Stomach (tissue), 8 donors: ENCODE measurements at regions not wholly inside any gene's neighbourhood (a gene's known extent, or its start where the extent isn't known, plus 50 kb on each side); places are given as distances from the start of the nearest gene placed in this dataset.
A peak's percentile ranks its signal among the peaks of the same experiment; 100 is the strongest.

ENCODE experiments used
- DNase-seq, 2 donors: peaks; one replicate each; pipeline versions ENCODE4 v3.0.0 to v3.0.0-alpha.2; 2013 to 2019
- H3K27ac ChIP-seq, 5 donors: fragments of 200-600 bp in 4 of 5; sonication (generic) in 4 of 5; one replicate each; pipeline ENCODE4 v1.5.1; 2013 to 2019; ENCODE audit warnings: mild to moderate bottlenecking in 1 of 5, moderate library complexity in 1 of 5
- H3K27me3 ChIP-seq, 3 donors: fragments of 200-600 bp; sonication (generic); one replicate each; pipeline ENCODE4 v1.5.1; 2017 to 2019; ENCODE audit warnings: mixed run types in 1 of 3
- H3K36me3 ChIP-seq, 4 donors: fragments of 200-600 bp; sonication (generic); 1 replicate in 3 of 4; 2 replicates in 1 of 4; pipeline ENCODE4 v1.5.1; 2016 to 2019
- H3K4me1 ChIP-seq, 4 donors: fragments of 200-600 bp; sonication (generic); one replicate each; pipeline ENCODE4 v1.5.1; 2016 to 2019
- H3K4me3 ChIP-seq, 4 donors: fragments of 200-600 bp; sonication (generic) in 3 of 4; one replicate each; pipeline ENCODE4 v1.5.1; 2016 to 2019; ENCODE audit warnings: mild to moderate bottlenecking in 1 of 4
- H3K9me3 ChIP-seq, 4 donors: fragments of 200-600 bp; sonication (generic); one replicate each; pipeline ENCODE4 v1.5.1; 2016 to 2019
- CTCF ChIP-seq, 7 experiments: fragments of 450-650 bp in 4 of 7; fragments of 200-600 bp in 3 of 7; sonication (generic) in 3 of 7; IDR thresholded peaks; one replicate each; pipeline ENCODE4 v1.5.1; 2016 to 2019; ENCODE audit warnings: antibody characterized with exemption in 7 of 7, control low read depth in 2 of 7, mild to moderate bottlenecking in 1 of 7
- EP300 ChIP-seq: sonication (generic); formaldehyde crosslinking; IDR thresholded peaks from one replicate; pipeline ENCODE4 v1.6.1; 2017; ENCODE audit warnings: antibody characterized with exemption
- POLR2A ChIP-seq, 4 donors: fragments of 450-650 bp; IDR thresholded peaks; one replicate each; pipeline ENCODE4 v1.6.1; 2016; ENCODE audit warnings: antibody characterized with exemption in 4 of 4, control low read depth in 2 of 4, mild to moderate bottlenecking in 1 of 4, moderate library complexity in 1 of 4
- POLR2AphosphoS5 ChIP-seq, 3 donors: sonication (generic); formaldehyde crosslinking; IDR thresholded peaks; one replicate each; pipeline ENCODE4 v1.6.1; 2016; ENCODE audit warnings: antibody characterized with exemption in 3 of 3
- WGBS, 5 donors: extraction: QIAGEN DNeasy Blood & Tissue Kit in 3 of 5; methylation state at CpG; one replicate each; pipeline versions ENCODE4 v1.1.5 to v1.1.7; 2013 to 2018; 5-methylcytosine and 5-hydroxymethylcytosine counted together
- intact Hi-C: fragments of 100-400 bp; cut with DNase I; formaldehyde crosslinking; loops from one replicate; pipeline ENCODE4 v1.15.1; 2023; ENCODE audit warnings: low total_unique reads
- donor health status: healthy with polysubstance abuse.
- donor health status: Bipolar disorder and iron deficiency.
- donor health status: healthy.

GRCh38 chr13:89900104-89900765, 1447.3 kb upstream of the MIR17HG start:
- no peaks in the 10 kb centered on the region for H3K36me3 ChIP-seq
- intact Hi-C loops, result no loop called here
- H3K4me1 ChIP-seq, result no peaks in the 10 kb centered on the region
- TF ChIP-seq POLR2A (IDR thresholded peaks at IDR 0.05) (no peak), POLR2AphosphoS5 (IDR thresholded peaks at IDR 0.05) (no peak), CTCF (IDR thresholded peaks at IDR 0.05) (no peak), EP300 (no peak)
- no peak overlapping the region for H3K27ac ChIP-seq
- H3K27me3 ChIP-seq, result no peaks in the 10 kb centered on the region
- H3K4me3 ChIP-seq, result no peak overlapping the region
- WGBS, 5 donors, result 72 to 80% (median 75%) methylated on average over 5 of the region's 5 CpGs
- DNase-seq, result peak in 1 of 2 donors; percentile 14
- peaks cover 0 to 10% (median 3%) of the 10 kb centered on the region in 4 donors for H3K9me3 ChIP-seq

- no peak for TF ChIP-seq POLR2AphosphoS5 (IDR thresholded peaks at IDR 0.05)
- no peak for TF ChIP-seq EP300
- no peak for TF ChIP-seq CTCF (IDR thresholded peaks at IDR 0.05)
- DNase-seq, result no peak
- Histone ChIP-seq H3K27me3 (no peaks in the 10 kb centered on the region), H3K4me1 (no peaks in the 10 kb centered on the region), H3K4me3 (no peak overlapping the region), H3K27ac (no peak overlapping the region), H3K9me3 (peaks cover 0 to 10% (median 4%) of the 10 kb centered on the region in 4 donors), H3K36me3 (no peaks in the 10 kb centered on the region)
- intact Hi-C loops, result no loop called here
Observed at GRCh38 chr13:89902223-89902622, 1445.3 kb upstream of the MIR17HG start.

GRCh38 chr13:89903115-89903514, 1444.4 kb upstream of the MIR17HG start:
- intact Hi-C loops, result no loop called here
- Histone ChIP-seq H3K4me1 (no peaks in the 10 kb centered on the region), H3K9me3 (peaks cover 0 to 10% (median 4%) of the 10 kb centered on the region in 4 donors), H3K4me3 (no peak overlapping the region), H3K27ac (no peak overlapping the region), H3K27me3 (no peaks in the 10 kb centered on the region), H3K36me3 (no peaks in the 10 kb centered on the region)
- 69 to 85% (median 77%) methylated on average over 2 of the region's 2 CpGs for WGBS, 5 donors
- DNase-seq, result no peak
- no peak for TF ChIP-seq POLR2AphosphoS5 (IDR thresholded peaks at IDR 0.05)
- TF ChIP-seq POLR2A (IDR thresholded peaks at IDR 0.05), result no peak
- TF ChIP-seq EP300, result no peak
- TF ChIP-seq CTCF (IDR thresholded peaks at IDR 0.05), result no peak

- TF ChIP-seq CTCF (IDR thresholded peaks at IDR 0.05) (no peak), EP300 (no peak), POLR2AphosphoS5 (IDR thresholded peaks at IDR 0.05) (no peak), POLR2A (IDR thresholded peaks at IDR 0.05) (no peak)
- Histone ChIP-seq H3K4me3 (no peak overlapping the region), H3K27ac (no peak overlapping the region), H3K36me3 (no peaks in the 10 kb centered on the region), H3K27me3 (no peaks in the 10 kb centered on the region), H3K4me1 (no peaks in the 10 kb centered on the region), H3K9me3 (peaks cover 0 to 11% (median 2%) of the 10 kb centered on the region in 4 donors)
- DNase-seq, result no peak
- WGBS, 5 donors, result 82 to 87% (median 86%) methylated on average over 12 of the region's 12 CpGs
- intact Hi-C loops, result no loop called here
Observed at GRCh38 chr13:89910166-89910565, 1437.3 kb upstream of the MIR17HG start.
